ENCODE measurements at regions not wholly inside any gene's neighbourhood (a gene's known extent, or its start where the extent isn't known, plus 50 kb on each side); places are given as distances from the start of the nearest gene placed in this dataset.

- peak overlapping the region; percentile 13; the same call in 1 of the 2 replicates for H2AFZ ChIP-seq
- H3K27ac ChIP-seq (ENCODE audit: low read depth), result peak overlapping the region; percentile 62; the same call in 1 of the 2 replicates
- ATAC-seq (peak; percentile 75), DNase-seq (ENCODE audit: low spot score) (peak; percentile 64)
- H3K4me1 Mint-ChIP-seq, result peaks cover 32% of the 10 kb centered on the region
- H3K27ac Mint-ChIP-seq, result peak overlapping the region; percentile 85; the same call in 1 of the 2 replicates
- no peaks in the 10 kb centered on the region for H3K36me3 ChIP-seq (ENCODE audit: insufficient read depth)
- peaks cover 30% of the 10 kb centered on the region for H3K4me1 ChIP-seq (ENCODE audit: insufficient read depth)
- TF ChIP-seq ZNF114 (CRISPR knock-in tag; IDR thresholded peaks at IDR 0.05), result peak; percentile 55; the same call in 1 of the 2 replicates
- TF ChIP-seq ZNF331 (CRISPR knock-in tag; IDR thresholded peaks at IDR 0.05; ENCODE audit: low read depth), result peak; percentile 52
- TF ChIP-seq STAT1 (IDR thresholded peaks at IDR 0.05; ENCODE audit: unreplicated experiment), result no peak
- TF ChIP-seq CREB1 (CRISPR knock-in tag; IDR thresholded peaks at IDR 0.05; ENCODE audit: low read depth), result peak; percentile 59
- peaks cover 3% of the 10 kb centered on the region; the same call in 1 of the 3 replicates for H3K9me3 Mint-ChIP-seq
- H3K4me2 ChIP-seq, result peak overlapping the region; percentile 49; the same call in 1 of the 2 replicates
- H3K27me3 Mint-ChIP-seq (ENCODE audit: insufficient read depth, low read depth, poor library complexity), result no peaks in the 10 kb centered on the region
- H3K79me2 ChIP-seq (replicated peaks; ENCODE audit: insufficient read depth), result no peaks in the 10 kb centered on the region
- H3K4me3 Mint-ChIP-seq, result no peak overlapping the region
- no peaks in the 10 kb centered on the region for H3K27me3 ChIP-seq (ENCODE audit: insufficient read depth)
- no peaks in the 10 kb centered on the region for H3F3A ChIP-seq (replicated peaks; ENCODE audit: low read depth)
- 0 out of 2 replicates have a peak, but pooled peaks cover 3% of the 10 kb centered on the region for H3K9me2 ChIP-seq (ENCODE audit: insufficient read depth)
- peaks cover 11% of the 10 kb centered on the region; the same call in 2 of the 3 replicates for H3K36me3 Mint-ChIP-seq (ENCODE audit: low read depth)
- no peaks in the 10 kb centered on the region for H4K20me1 ChIP-seq (replicated peaks; ENCODE audit: insufficient read depth)
- no peak overlapping the region for H3K4me3 ChIP-seq
Measured at GRCh38 chr7:84912993-84913635, 273.7 kb downstream of the SEMA3D start.

GRCh38 chr7:84912537-84912936 lies 274.3 kb downstream of the SEMA3D start:
- H3K9me2 ChIP-seq (ENCODE audit: insufficient read depth), result 0 out of 2 replicates have a peak, but pooled peaks cover 3% of the 10 kb centered on the region
- peaks cover 3% of the 10 kb centered on the region; the same call in 1 of the 3 replicates for H3K9me3 Mint-ChIP-seq
- H3K4me1 ChIP-seq (ENCODE audit: insufficient read depth), result peaks cover 30% of the 10 kb centered on the region
- H3K27me3 ChIP-seq (ENCODE audit: insufficient read depth), result no peaks in the 10 kb centered on the region
- no peak overlapping the region for H3K4me3 Mint-ChIP-seq
- H3K79me2 ChIP-seq (replicated peaks; ENCODE audit: insufficient read depth), result no peaks in the 10 kb centered on the region
- peaks cover 32% of the 10 kb centered on the region for H3K4me1 Mint-ChIP-seq
- H3K27ac ChIP-seq (ENCODE audit: low read depth), result peak overlapping the region; percentile 64
- no peak overlapping the region for H3K4me3 ChIP-seq
- no peaks in the 10 kb centered on the region for H3K36me3 ChIP-seq (ENCODE audit: insufficient read depth)
- TF ChIP-seq NANOG (IDR thresholded peaks at IDR 0.05; ENCODE audit: borderline replicate concordance), result no peak
- TF ChIP-seq EZH2 (IDR thresholded peaks at IDR 0.05; ENCODE audit: low read depth, unreplicated experiment), result no peak
- TF ChIP-seq POLR2AphosphoS5 (IDR thresholded peaks at IDR 0.05; ENCODE audit: low read depth), result no peak
- no peak for TF ChIP-seq STAT1 (IDR thresholded peaks at IDR 0.05; ENCODE audit: unreplicated experiment)
- no peak for TF ChIP-seq CTCF (conservative IDR thresholded peaks at IDR 0.05; ENCODE audit: low read depth in 2 of 2)
- no peak for TF ChIP-seq REST (IDR thresholded peaks at IDR 0.05; ENCODE audit: unreplicated experiment)
- no peak for TF ChIP-seq CREB1 (CRISPR knock-in tag; IDR thresholded peaks at IDR 0.05; ENCODE audit: low read depth)
- TF ChIP-seq EZH2phosphoT487 (IDR thresholded peaks at IDR 0.05; ENCODE audit: unreplicated experiment), result no peak
- H3K4me2 ChIP-seq, result peak overlapping the region; percentile 17
- H2AFZ ChIP-seq, result no peak overlapping the region
- ATAC-seq, result no peak
- H3K27ac Mint-ChIP-seq, result peak overlapping the region; percentile 90
- no peaks in the 10 kb centered on the region for H3K27me3 Mint-ChIP-seq (ENCODE audit: insufficient read depth, low read depth, poor library complexity)
- H3K36me3 Mint-ChIP-seq (ENCODE audit: low read depth), result peaks cover 11% of the 10 kb centered on the region; the same call in 2 of the 3 replicates
- no peaks in the 10 kb centered on the region for H4K20me1 ChIP-seq (replicated peaks; ENCODE audit: insufficient read depth)
- H3F3A ChIP-seq (replicated peaks; ENCODE audit: low read depth), result no peaks in the 10 kb centered on the region
- no peak for DNase-seq (ENCODE audit: low spot score)

All from GM23338 (cell line).